ENCODE measurements at regions not wholly inside any gene's neighbourhood (a gene's known extent, or its start where the extent isn't known, plus 50 kb on each side); places are given as distances from the start of the nearest gene placed in this dataset.

DNA sequence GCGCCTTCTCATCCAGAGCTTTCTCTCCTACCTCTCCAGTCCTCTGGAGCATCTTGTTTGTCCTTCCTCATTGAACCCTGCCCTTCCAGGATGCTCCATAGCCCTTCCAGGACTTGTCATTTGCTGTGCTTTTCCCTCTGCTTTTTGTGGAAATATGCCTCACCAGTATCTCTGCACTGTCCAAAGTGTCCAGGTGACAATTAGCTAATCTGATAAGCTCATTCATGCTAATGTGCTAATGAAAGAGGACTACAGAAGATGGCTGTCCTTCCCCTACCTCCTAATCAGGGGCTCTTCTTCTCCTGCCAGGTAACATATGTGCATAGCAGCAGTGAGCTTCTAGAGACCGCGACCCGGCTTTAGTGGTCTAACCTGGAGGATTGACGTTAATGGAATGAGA is 58.4 kb upstream of the OTX2 start:
- BruUV-seq (replicated peaks): no TSS peak
- ATAC-seq (no peak), FAIRE-seq (no peak), DNase-seq (ENCODE audit: extremely low read depth in 1 of 4, low spot score in 3 of 4) (no peak)
- Histone ChIP-seq H3K36me3 (ENCODE audit: control insufficient read depth, insufficient read depth, low read length) (no peaks in the 10 kb centered on the region), H2AFZ (ENCODE audit: low read depth, low read length) (no peak overlapping the region), H3K4me2 (ENCODE audit: insufficient read depth, low read length) (no peak overlapping the region), H3K4me3 (no peak overlapping the region), H3K79me2 (ENCODE audit: control insufficient read depth, insufficient read depth, low read length) (no peaks in the 10 kb centered on the region), H3K9ac (ENCODE audit: insufficient read depth in 1 of 2, low read depth in 2 of 2, low read length in 2 of 2) (no peak overlapping the region), H4K20me1 (replicated peaks; ENCODE audit: control insufficient read depth, insufficient read depth, low read length) (no peaks in the 10 kb centered on the region), H3K27ac (ENCODE audit: extremely low read depth, low read depth, low read length) (no peak overlapping the region), H3K9me1 (ENCODE audit: control insufficient read depth, insufficient read depth, low read length) (no peaks in the 10 kb centered on the region), H3K9me3 (replicated peaks; ENCODE audit: control insufficient read depth, insufficient read depth, low read depth, low read length) (no peaks in the 10 kb centered on the region), H3K4me1 (replicated peaks in 1 of 2; ENCODE audit: control insufficient read depth in 2 of 2, insufficient read depth in 2 of 2, low read length in 2 of 2) (no peaks in the 10 kb centered on the region), H3K27me3 (ENCODE audit: control insufficient read depth in 2 of 2, insufficient read depth in 2 of 2, low read length in 2 of 2) (peaks cover 3 to 5% of the 10 kb centered on the region in 2 experiments; a peak in 2 of 5 replicates)
- CTCF ChIA-PET (ENCODE audit: low intra/inter-chr PET ratio): no interaction called here
- TF ChIP-seq PHB2 (IDR thresholded peaks at IDR 0.05; ENCODE audit: low read depth): no peak
- TF ChIP-seq PHF21A (IDR thresholded peaks at IDR 0.05; ENCODE audit: borderline replicate concordance, low read depth): no peak
- TF ChIP-seq ARNT (IDR thresholded peaks at IDR 0.05): no peak
- TF ChIP-seq CBFA2T2 (conservative IDR thresholded peaks at IDR 0.05): no peak
- TF ChIP-seq GABPB2 (CRISPR knock-in tag; conservative IDR thresholded peaks at IDR 0.05): no peak
- no peak for TF ChIP-seq ZNF23 (CRISPR knock-in tag; IDR thresholded peaks at IDR 0.05)
- TF ChIP-seq, protein P1, sequence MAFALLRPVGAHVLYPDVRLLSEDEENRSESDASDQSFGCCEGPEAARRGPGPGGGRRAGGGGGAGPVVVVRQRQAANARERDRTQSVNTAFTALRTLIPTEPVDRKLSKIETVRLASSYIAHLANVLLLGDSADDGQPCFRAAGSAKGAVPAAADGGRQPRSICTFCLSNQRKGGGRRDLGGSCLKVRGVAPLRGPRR (CRISPR knock-in tag; IDR thresholded peaks at IDR 0.05): no peak
- TF ChIP-seq DACH1 (IDR thresholded peaks at IDR 0.05; ENCODE audit: partially characterized antibody): no peak
- TF ChIP-seq, protein P2, sequence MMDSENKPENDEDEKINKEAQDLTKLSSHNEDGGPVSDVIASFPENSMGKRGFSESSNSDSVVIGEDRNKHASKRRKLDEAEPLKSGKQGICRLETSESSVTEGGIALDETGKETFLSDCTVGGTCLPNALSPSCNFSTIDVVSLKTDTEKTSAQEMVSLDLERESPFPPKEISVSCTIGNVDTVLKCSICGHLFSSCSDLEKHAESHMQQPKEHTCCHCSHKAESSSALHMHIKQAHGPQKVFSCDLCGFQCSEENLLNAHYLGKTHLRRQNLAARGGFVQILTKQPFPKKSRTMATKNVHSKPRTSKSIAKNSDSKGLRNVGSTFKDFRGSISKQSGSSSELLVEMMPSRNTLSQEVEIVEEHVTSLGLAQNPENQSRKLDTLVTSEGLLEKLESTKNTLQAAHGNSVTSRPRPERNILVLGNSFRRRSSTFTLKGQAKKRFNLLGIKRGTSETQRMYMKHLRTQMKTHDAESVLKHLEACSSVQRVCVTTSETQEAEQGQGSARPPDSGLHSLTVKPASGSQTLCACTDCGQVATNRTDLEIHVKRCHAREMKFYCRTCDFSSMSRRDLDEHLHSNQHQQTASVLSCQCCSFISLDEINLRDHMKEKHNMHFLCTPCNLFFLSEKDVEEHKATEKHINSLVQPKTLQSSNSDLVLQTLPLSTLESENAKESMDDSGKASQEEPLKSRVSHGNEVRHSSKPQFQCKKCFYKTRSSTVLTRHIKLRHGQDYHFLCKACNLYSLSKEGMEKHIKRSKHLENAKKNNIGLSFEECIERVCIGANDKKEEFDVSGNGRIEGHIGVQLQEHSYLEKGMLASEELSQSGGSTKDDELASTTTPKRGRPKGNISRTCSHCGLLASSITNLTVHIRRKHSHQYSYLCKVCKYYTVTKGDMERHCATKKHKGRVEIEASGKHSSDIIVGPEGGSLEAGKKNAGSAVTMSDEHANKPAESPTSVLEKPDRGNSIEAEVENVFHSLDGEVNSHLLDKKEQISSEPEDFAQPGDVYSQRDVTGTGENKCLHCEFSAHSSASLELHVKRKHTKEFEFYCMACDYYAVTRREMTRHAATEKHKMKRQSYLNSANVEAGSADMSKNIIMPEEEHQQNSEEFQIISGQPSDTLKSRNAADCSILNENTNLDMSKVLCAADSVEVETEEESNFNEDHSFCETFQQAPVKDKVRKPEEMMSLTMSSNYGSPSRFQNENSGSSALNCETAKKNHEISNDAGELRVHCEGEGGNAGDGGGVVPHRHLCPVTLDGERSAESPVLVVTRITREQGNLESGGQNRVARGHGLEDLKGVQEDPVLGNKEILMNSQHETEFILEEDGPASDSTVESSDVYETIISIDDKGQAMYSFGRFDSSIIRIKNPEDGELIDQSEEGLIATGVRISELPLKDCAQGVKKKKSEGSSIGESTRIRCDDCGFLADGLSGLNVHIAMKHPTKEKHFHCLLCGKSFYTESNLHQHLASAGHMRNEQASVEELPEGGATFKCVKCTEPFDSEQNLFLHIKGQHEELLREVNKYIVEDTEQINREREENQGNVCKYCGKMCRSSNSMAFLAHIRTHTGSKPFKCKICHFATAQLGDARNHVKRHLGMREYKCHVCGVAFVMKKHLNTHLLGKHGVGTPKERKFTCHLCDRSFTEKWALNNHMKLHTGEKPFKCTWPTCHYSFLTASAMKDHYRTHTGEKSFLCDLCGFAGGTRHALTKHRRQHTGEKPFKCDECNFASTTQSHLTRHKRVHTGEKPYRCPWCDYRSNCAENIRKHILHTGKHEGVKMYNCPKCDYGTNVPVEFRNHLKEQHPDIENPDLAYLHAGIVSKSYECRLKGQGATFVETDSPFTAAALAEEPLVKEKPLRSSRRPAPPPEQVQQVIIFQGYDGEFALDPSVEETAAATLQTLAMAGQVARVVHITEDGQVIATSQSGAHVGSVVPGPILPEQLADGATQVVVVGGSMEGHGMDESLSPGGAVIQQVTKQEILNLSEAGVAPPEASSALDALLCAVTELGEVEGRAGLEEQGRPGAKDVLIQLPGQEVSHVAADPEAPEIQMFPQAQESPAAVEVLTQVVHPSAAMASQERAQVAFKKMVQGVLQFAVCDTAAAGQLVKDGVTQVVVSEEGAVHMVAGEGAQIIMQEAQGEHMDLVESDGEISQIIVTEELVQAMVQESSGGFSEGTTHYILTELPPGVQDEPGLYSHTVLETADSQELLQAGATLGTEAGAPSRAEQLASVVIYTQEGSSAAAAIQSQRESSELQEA (IDR thresholded peaks at IDR 0.05; ENCODE audit: low read depth): no peak
- TF ChIP-seq CBX3 (IDR thresholded peaks at IDR 0.05; ENCODE audit: borderline replicate concordance in 1 of 2, low read length in 2 of 2): no peak
- no peak for TF ChIP-seq POLR2H (tag; IDR thresholded peaks at IDR 0.05; ENCODE audit: low read depth)
- no peak for TF ChIP-seq GTF2E2 (tag; IDR thresholded peaks at IDR 0.05)
- no peak for TF ChIP-seq CBFB (CRISPR knock-in tag; IDR thresholded peaks at IDR 0.05)
- TF ChIP-seq ZBTB8A (IDR thresholded peaks at IDR 0.05; ENCODE audit: partially characterized antibody): no peak
- TF ChIP-seq ESRRB (CRISPR knock-in tag; IDR thresholded peaks at IDR 0.05; ENCODE audit: borderline replicate concordance): no peak
- no peak for TF ChIP-seq CREBBP (IDR thresholded peaks at IDR 0.05; ENCODE audit: low read depth, low read length)
- no peak for TF ChIP-seq ZKSCAN8 (CRISPR knock-in tag; IDR thresholded peaks at IDR 0.05)
- POLR2A ChIA-PET: interaction anchor here (0.9 kb wide), 1 partner anchor 8 kb away, joined by 3 read pairs; no protein-coding TSS in a partner anchor
- 0% methylated on average over 5 of the region's 5 CpGs for WGBS (ENCODE audit: insufficient coverage, low coverage, missing lambda C conversion rate)
- in situ Hi-C loops (cut with MboI): no loop called here
- intact Hi-C loops (cut with micrococcal nuclease): no loop called here

Measured in K562 (cell line).